RWPE2 (cell line): ENCODE measurements at regions not wholly inside any gene's neighbourhood (a gene's known extent, or its start where the extent isn't known, plus 50 kb on each side); places are given as distances from the start of the nearest gene placed in this dataset.

Source experiments
- ATAC-seq: fragments of 200-7000 bp; cut with Tn5 transposase; 3 replicates; pipeline ENCODE4 v1.9.1; 2021; ENCODE audit warnings: low read depth
- DNase-seq: peaks from one replicate; pipeline ENCODE4 v3.0.0-alpha.2; 2020; ENCODE audit warnings: low spot score
- H3K27ac ChIP-seq: fragments of 450-650 bp; 2 replicates; pipeline ENCODE4 v1.5.1; 2017; ENCODE audit warnings: mild to moderate bottlenecking; ENCODE audit not compliant: poor library complexity, severe bottlenecking
- H3K27me3 ChIP-seq: fragments of 250-450 bp; sonication (Bioruptor Pico); 2 replicates; pipeline ENCODE4 v1.5.1; 2021; ENCODE audit warnings: mild to moderate bottlenecking, moderate library complexity; ENCODE audit not compliant: insufficient read depth, poor library complexity, severe bottlenecking
- H3K36me3 ChIP-seq: fragments of 250-450 bp; sonication (Bioruptor Pico); 2 replicates; pipeline ENCODE4 v1.5.1; 2020; ENCODE audit warnings: low read depth, mild to moderate bottlenecking, moderate library complexity
- H3K4me1 ChIP-seq: fragments of 250-450 bp; sonication (Bioruptor Pico); 2 replicates; pipeline ENCODE4 v1.5.1; 2021; ENCODE audit warnings: mild to moderate bottlenecking, moderate library complexity; ENCODE audit not compliant: insufficient read depth, poor library complexity, severe bottlenecking
- H3K4me3 ChIP-seq: fragments of 250-450 bp; sonication (Bioruptor Pico); 2 replicates; pipeline ENCODE4 v1.5.1; 2021; ENCODE audit warnings: mild to moderate bottlenecking, moderate library complexity; ENCODE audit not compliant: severe bottlenecking
- H3K9me3 ChIP-seq: fragments of 250-450 bp; sonication (Bioruptor Pico); 2 replicates; pipeline ENCODE4 v1.5.1; 2021; ENCODE audit warnings: mild to moderate bottlenecking, moderate library complexity; ENCODE audit not compliant: severe bottlenecking
- TF ChIP-seq, protein P1 (sequence below): fragments of 450-650 bp; IDR thresholded peaks from one replicate; pipeline ENCODE4 v1.5.1; 2017; ENCODE audit warnings: mild to moderate bottlenecking, moderate library complexity; ENCODE audit not compliant: poor library complexity, severe bottlenecking

DNA sequence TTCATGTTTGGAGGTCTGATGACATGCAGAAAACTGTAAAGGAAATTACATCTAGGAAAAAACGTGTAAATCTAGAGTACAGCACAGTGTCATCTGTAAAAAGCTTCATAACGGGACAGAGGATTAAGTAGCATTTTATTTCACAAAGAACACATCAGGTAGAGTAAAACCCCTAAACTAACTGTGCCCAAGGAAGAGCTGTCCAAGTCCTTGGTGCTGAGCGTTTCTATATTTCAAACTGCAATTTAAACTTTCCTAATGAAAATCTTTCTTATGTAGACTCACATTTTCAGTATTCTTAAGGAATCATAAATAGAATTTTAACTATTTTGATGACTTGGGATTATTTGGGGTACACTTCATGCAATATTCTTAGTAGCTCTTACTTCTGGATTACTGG, 646.2 kb downstream of the IPMK start:
- Histone ChIP-seq H3K27me3 (no peaks in the 10 kb centered on the region), H3K9me3 (no peaks in the 10 kb centered on the region), H3K27ac (no peak overlapping the region), H3K4me3 (no peak overlapping the region), H3K36me3 (no peaks in the 10 kb centered on the region), H3K4me1 (peaks cover 16% of the 10 kb centered on the region)
- ATAC-seq (no peak), DNase-seq (no peak)
- TF ChIP-seq, protein P1, sequence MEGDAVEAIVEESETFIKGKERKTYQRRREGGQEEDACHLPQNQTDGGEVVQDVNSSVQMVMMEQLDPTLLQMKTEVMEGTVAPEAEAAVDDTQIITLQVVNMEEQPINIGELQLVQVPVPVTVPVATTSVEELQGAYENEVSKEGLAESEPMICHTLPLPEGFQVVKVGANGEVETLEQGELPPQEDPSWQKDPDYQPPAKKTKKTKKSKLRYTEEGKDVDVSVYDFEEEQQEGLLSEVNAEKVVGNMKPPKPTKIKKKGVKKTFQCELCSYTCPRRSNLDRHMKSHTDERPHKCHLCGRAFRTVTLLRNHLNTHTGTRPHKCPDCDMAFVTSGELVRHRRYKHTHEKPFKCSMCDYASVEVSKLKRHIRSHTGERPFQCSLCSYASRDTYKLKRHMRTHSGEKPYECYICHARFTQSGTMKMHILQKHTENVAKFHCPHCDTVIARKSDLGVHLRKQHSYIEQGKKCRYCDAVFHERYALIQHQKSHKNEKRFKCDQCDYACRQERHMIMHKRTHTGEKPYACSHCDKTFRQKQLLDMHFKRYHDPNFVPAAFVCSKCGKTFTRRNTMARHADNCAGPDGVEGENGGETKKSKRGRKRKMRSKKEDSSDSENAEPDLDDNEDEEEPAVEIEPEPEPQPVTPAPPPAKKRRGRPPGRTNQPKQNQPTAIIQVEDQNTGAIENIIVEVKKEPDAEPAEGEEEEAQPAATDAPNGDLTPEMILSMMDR: no peak

DNA sequence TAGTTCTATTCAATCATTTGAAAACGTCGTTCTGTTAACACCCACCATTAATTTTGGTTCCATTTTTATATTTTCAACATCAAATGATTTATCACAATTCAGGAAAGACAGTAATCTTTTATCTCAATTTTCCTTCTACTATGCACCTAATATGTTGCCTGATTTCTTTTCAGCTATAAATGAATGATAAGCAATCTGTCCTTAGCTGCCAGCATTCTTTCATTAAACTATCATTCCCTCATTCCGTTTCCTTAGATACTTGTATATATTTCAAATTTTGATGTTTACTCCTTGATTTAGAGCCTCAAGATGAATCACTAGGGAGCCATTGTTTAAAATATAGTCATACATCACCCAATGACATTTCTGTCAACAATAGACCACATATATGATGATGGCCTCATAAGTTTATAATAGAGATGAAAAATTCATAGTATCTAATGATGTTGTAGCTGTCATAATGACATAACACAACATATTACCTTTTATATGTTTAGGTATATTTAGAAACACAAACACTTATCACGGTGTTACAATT, 661.7 kb downstream of the IPMK start:
- Histone ChIP-seq H3K36me3 (no peaks in the 10 kb centered on the region), H3K4me3 (no peak overlapping the region), H3K9me3 (no peaks in the 10 kb centered on the region), H3K4me1 (no peaks in the 10 kb centered on the region), H3K27ac (no peak overlapping the region), H3K27me3 (peaks cover 5% of the 10 kb centered on the region)
- no peak for ATAC-seq
- DNase-seq: no peak
- TF ChIP-seq, protein P1: no peak

DNA sequence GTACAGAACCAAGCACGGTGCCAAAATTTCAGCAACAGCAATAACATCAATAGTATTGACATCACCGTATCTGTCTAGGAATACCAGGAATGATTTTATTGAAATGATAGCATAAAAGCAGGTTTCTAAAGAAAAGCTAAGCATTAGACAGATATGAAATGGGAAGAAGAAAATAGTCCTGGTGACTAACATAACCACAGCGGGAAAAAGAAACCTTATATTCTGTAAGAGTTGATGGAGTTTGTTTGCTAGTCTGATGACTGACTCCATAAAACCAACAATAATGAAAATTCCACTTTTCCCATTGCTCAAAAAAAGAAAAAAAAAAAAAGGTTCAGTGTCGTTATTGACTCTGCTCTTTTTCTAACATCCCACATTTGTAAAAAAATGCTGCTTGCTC, 668.3 kb downstream of the IPMK start:
- Histone ChIP-seq H3K27me3 (peaks cover 5% of the 10 kb centered on the region), H3K9me3 (no peaks in the 10 kb centered on the region), H3K27ac (no peak overlapping the region), H3K4me1 (no peaks in the 10 kb centered on the region), H3K36me3 (no peaks in the 10 kb centered on the region), H3K4me3 (no peak overlapping the region)
- TF ChIP-seq, protein P1: no peak
- no peak for DNase-seq
- no peak for ATAC-seq

DNA sequence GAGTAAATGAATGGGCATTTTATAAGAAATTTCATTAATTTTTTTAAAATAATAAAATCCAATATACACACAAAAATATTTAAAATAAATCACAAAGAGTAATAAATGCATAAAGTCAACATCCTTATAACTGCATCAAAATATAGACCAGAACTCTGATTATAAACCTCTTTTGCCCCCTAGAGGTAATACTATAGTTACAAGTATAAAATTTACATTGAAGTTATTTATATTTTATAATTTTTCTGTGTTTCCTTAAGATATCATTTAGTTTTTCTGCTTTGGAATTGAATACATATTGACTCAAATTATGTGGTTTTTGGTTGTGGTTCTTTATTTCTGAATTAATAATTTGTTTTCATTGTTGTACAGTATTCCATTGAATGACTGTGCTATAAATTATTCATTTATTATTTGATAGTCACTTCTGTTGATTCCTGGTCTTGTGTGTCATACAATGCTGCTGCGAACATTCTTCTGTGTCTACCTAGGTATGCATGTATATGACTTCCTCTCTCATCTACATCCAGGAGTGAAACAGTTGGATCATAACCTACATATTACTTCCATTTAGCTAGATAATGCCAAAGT, 673.6 kb downstream of the IPMK start:
- H3K27ac ChIP-seq: no peak overlapping the region
- H3K36me3 ChIP-seq: no peaks in the 10 kb centered on the region
- TF ChIP-seq, protein P1: peak; percentile 52
- ATAC-seq (no peak), DNase-seq (no peak)
- no peaks in the 10 kb centered on the region for H3K4me1 ChIP-seq
- peaks cover 5% of the 10 kb centered on the region for H3K27me3 ChIP-seq
- H3K4me3 ChIP-seq: no peak overlapping the region
- H3K9me3 ChIP-seq: no peaks in the 10 kb centered on the region

DNA sequence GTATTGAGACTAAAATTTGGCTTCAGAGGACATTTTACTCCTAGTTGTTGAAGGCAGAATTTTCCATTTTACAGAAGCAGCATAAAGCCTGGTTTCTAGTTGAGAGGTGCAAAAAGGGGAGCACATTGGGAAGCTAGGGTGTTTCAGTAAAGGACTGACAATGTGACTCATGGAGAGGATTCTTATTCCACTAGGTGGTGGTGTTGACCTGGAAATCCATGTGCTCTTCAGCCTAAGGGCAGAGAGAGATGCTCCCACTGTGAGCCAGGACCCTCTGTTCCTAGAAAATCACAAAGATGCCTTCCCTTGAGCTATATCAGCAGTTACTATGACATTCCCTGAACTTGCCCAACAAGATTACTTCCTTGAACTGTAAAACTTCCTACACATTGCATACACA, 687.8 kb downstream of the IPMK start:
- no peaks in the 10 kb centered on the region for H3K27me3 ChIP-seq
- H3K4me1 ChIP-seq: no peaks in the 10 kb centered on the region
- H3K36me3 ChIP-seq: no peaks in the 10 kb centered on the region
- no peak for DNase-seq
- no peak overlapping the region for H3K4me3 ChIP-seq
- H3K27ac ChIP-seq: no peak overlapping the region
- ATAC-seq: peak; percentile 83
- H3K9me3 ChIP-seq: no peaks in the 10 kb centered on the region
- TF ChIP-seq, protein P1: peak; percentile 57
